K562 (cell line): ENCODE measurements at regions not wholly inside any gene's neighbourhood (a gene's known extent, or its start where the extent isn't known, plus 50 kb on each side); places are given as distances from the start of the nearest gene placed in this dataset.

ENCODE experiments used
- ESRRB ChIP-seq: fragments of 250-450 bp; sonication (Bioruptor Pico); IDR thresholded peaks from 2 replicates; pipeline ENCODE4 v1.5.0; 2020; ENCODE audit warnings: mild to moderate bottlenecking, moderate library complexity, borderline replicate concordance
- PYGO2 ChIP-seq: fragments of 450-650 bp; IDR thresholded peaks from 2 replicates; pipeline ENCODE4 v1.6.1; 2016; ENCODE audit warnings: mild to moderate bottlenecking, missing genetic modification characterization, moderate library complexity, missing compliant biosample characterization
- RFX5 ChIP-seq: IDR thresholded peaks from 2 replicates; pipeline ENCODE4 v1.6.1; 2011; ENCODE audit warnings: low read depth, mild to moderate bottlenecking, improper control_type of control experiment, low read length
- RUNX1 ChIP-seq: sonication (generic); IDR thresholded peaks from 2 replicates; pipeline ENCODE4 v1.6.1; 2016; ENCODE audit warnings: antibody characterized with exemption, low read depth
- SIN3B ChIP-seq: fragments of 450-650 bp; IDR thresholded peaks from 2 replicates; pipeline ENCODE4 v1.6.1; 2017; ENCODE audit warnings: low read depth, mild to moderate bottlenecking, moderate library complexity
- SP1 ChIP-seq: sonication (generic); formaldehyde crosslinking; IDR thresholded peaks from 2 replicates; pipeline ENCODE4 v1.8.1; 2022; ENCODE audit warnings: mild to moderate bottlenecking, missing genetic modification reagents
- STAG1 ChIP-seq: sonication (generic); formaldehyde crosslinking; IDR thresholded peaks from 2 replicates; pipeline ENCODE4 v1.5.0; 2020; ENCODE audit warnings: missing genetic modification reagents, borderline replicate concordance
- ZNF282 ChIP-seq: sonication (generic); formaldehyde crosslinking; IDR thresholded peaks from 2 replicates; pipeline ENCODE4 v1.8.1; 2023; ENCODE audit warnings: missing genetic modification reagents
- ZNF76 ChIP-seq: fragments of 250-450 bp; sonication (Bioruptor Pico); IDR thresholded peaks from 2 replicates; pipeline ENCODE4 v1.4.0; 2020; ENCODE audit warnings: mild to moderate bottlenecking, moderate library complexity, borderline replicate concordance
- TF ChIP-seq, protein P1 (sequence below), 2 experiments: fragments of 450-650 bp in 1 of 2; sonication (generic) in 1 of 2; formaldehyde crosslinking in 1 of 2; IDR thresholded peaks in 1 of 2; conservative IDR thresholded peaks in 1 of 2; 2 replicates each; pipeline versions ENCODE4 v1.6.1 to v1.8.1; 2016 to 2023; ENCODE audit warnings: mild to moderate bottlenecking in 2 of 2, moderate library complexity in 2 of 2, inconsistent platforms in 1 of 2, missing genetic modification reagents in 1 of 2
- TF ChIP-seq, protein P2 (sequence below): IDR thresholded peaks from 2 replicates; pipeline ENCODE4 v1.6.1; 2012; ENCODE audit warnings: low read depth, low read length, improper control_type of control experiment, borderline replicate concordance
- TF ChIP-seq, protein P3 (sequence below): fragments of 450-650 bp; IDR thresholded peaks from 2 replicates; pipeline ENCODE4 v1.7.0; 2016; ENCODE audit warnings: borderline replicate concordance
- TF ChIP-seq, protein P4 (sequence below), 2 experiments: fragments of 450-650 bp; formaldehyde crosslinking in 1 of 2; IDR thresholded peaks; 2 replicates each; pipeline versions ENCODE4 v1.4.0 to v1.6.1; 2014 to 2020; ENCODE audit warnings: mild to moderate bottlenecking in 2 of 2, borderline replicate concordance in 1 of 2, low read depth in 1 of 2

DNA sequence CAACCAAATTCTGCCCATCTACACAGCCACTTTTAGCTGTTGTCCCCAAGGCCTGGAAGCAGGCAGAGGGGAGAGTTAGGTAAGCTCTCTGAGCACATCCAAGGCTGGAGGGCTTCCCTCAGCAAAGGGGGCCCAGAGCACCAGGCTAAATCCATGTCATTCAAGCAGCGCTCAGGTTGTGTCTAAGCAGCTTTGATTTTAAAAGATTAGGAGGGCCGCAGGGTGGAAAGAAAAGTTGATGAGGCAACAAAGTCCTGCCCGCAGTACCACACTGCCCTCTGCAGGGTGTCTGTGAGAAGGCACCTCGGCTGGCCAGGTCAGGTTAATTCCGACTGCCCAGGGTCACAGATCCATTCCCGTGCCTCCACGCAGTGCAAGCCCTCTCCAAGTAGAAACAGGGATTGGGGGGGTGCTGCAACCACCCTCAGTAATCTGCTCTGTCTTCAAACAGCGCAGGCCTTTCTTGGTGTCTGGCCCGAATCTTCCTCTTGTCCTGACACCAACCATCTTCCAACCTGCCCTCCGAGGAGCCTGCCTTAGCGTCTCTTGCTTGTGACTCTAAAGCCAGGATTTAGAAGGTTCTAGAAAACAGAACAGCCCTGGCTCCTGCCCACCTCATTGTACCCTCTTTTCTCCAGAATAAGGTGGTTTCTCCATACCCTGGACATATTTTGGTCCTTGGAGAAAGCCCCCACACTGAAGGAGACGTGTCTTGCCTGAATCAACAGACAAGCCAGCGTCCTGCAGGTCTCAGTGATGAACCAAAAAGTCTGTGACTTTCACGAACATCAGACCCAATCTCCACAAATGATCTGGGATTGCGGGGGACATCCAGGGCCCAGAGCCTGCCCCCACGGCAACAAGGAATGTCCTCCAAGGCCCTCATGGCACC lies 289.2 kb downstream of the TNS1 start (continued):
- TF ChIP-seq, protein P1, sequence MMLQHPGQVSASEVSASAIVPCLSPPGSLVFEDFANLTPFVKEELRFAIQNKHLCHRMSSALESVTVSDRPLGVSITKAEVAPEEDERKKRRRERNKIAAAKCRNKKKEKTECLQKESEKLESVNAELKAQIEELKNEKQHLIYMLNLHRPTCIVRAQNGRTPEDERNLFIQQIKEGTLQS (IDR thresholded peaks at IDR 0.05): peak; percentile 44; the same call in 1 of the 2 replicates
- TF ChIP-seq, protein P1 (CRISPR knock-in tag; conservative IDR thresholded peaks at IDR 0.05): no peak
- TF ChIP-seq PYGO2: no peak
- TF ChIP-seq, protein P2, sequence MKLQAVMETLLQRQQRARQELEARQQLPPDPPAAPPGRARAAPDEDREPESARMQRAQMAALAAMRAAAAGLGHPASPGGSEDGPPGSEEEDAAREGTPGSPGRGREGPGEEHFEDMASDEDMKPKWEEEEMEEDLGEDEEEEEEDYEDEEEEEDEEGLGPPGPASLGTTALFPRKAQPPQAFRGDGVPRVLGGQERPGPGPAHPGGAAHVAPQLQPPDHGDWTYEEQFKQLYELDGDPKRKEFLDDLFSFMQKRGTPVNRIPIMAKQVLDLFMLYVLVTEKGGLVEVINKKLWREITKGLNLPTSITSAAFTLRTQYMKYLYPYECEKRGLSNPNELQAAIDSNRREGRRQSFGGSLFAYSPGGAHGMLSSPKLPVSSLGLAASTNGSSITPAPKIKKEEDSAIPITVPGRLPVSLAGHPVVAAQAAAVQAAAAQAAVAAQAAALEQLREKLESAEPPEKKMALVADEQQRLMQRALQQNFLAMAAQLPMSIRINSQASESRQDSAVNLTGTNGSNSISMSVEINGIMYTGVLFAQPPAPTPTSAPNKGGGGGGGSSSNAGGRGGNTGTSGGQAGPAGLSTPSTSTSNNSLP: no peak
- TF ChIP-seq SIN3B: no peak
- no peak for TF ChIP-seq ZNF282 (CRISPR knock-in tag)
- TF ChIP-seq SP1 (CRISPR knock-in tag): no peak
- TF ChIP-seq ZNF76 (CRISPR knock-in tag): no peak
- TF ChIP-seq, protein P3, sequence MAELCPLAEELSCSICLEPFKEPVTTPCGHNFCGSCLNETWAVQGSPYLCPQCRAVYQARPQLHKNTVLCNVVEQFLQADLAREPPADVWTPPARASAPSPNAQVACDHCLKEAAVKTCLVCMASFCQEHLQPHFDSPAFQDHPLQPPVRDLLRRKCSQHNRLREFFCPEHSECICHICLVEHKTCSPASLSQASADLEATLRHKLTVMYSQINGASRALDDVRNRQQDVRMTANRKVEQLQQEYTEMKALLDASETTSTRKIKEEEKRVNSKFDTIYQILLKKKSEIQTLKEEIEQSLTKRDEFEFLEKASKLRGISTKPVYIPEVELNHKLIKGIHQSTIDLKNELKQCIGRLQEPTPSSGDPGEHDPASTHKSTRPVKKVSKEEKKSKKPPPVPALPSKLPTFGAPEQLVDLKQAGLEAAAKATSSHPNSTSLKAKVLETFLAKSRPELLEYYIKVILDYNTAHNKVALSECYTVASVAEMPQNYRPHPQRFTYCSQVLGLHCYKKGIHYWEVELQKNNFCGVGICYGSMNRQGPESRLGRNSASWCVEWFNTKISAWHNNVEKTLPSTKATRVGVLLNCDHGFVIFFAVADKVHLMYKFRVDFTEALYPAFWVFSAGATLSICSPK: no peak
- TF ChIP-seq, protein P4, sequence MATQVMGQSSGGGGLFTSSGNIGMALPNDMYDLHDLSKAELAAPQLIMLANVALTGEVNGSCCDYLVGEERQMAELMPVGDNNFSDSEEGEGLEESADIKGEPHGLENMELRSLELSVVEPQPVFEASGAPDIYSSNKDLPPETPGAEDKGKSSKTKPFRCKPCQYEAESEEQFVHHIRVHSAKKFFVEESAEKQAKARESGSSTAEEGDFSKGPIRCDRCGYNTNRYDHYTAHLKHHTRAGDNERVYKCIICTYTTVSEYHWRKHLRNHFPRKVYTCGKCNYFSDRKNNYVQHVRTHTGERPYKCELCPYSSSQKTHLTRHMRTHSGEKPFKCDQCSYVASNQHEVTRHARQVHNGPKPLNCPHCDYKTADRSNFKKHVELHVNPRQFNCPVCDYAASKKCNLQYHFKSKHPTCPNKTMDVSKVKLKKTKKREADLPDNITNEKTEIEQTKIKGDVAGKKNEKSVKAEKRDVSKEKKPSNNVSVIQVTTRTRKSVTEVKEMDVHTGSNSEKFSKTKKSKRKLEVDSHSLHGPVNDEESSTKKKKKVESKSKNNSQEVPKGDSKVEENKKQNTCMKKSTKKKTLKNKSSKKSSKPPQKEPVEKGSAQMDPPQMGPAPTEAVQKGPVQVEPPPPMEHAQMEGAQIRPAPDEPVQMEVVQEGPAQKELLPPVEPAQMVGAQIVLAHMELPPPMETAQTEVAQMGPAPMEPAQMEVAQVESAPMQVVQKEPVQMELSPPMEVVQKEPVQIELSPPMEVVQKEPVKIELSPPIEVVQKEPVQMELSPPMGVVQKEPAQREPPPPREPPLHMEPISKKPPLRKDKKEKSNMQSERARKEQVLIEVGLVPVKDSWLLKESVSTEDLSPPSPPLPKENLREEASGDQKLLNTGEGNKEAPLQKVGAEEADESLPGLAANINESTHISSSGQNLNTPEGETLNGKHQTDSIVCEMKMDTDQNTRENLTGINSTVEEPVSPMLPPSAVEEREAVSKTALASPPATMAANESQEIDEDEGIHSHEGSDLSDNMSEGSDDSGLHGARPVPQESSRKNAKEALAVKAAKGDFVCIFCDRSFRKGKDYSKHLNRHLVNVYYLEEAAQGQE (IDR thresholded peaks at IDR 0.05; ENCODE audit: borderline replicate concordance): peak; percentile 61; the same call in 1 of the 2 replicates
- TF ChIP-seq, protein P4 (CRISPR knock-in tag; IDR thresholded peaks at IDR 0.05; ENCODE audit: low read depth): no peak
- TF ChIP-seq RFX5: no peak
- TF ChIP-seq STAG1 (CRISPR knock-in tag): peak; percentile 96
- no peak for TF ChIP-seq ESRRB (CRISPR knock-in tag)
- no peak for TF ChIP-seq RUNX1
